ENCODE measurements at regions not wholly inside any gene's neighbourhood (a gene's known extent, or its start where the extent isn't known, plus 50 kb on each side); places are given as distances from the start of the nearest gene placed in this dataset.

GRCh38 chr21:28135646-28136045 lies 857.0 kb downstream of the LTN1 start:
- Histone ChIP-seq H3K9me2 (replicated peaks; ENCODE audit: control insufficient read depth, low read length) (no peaks in the 10 kb centered on the region), H3K4me2 (ENCODE audit: low read length) (no peak overlapping the region), H3K27me3 (ENCODE audit: control insufficient read depth, low read length) (no peaks in the 10 kb centered on the region), H4K20me1 (ENCODE audit: control insufficient read depth, insufficient read depth, low read depth, low read length) (no peaks in the 10 kb centered on the region), H3F3A (ENCODE audit: control insufficient read depth, insufficient read depth) (no peaks in the 10 kb centered on the region), H3K4me1 (ENCODE audit: control insufficient read depth, low read length) (no peaks in the 10 kb centered on the region), H3K36me3 (ENCODE audit: control insufficient read depth, low read length) (no peaks in the 10 kb centered on the region), H3K4me3 (ENCODE audit: low read length) (no peak overlapping the region), H3K9me3 (ENCODE audit: control insufficient read depth, insufficient read depth, low read length) (no peaks in the 10 kb centered on the region; the same call in 1 of the 2 replicates), H3K79me2 (ENCODE audit: control insufficient read depth, low read length) (no peaks in the 10 kb centered on the region), H3K27ac (ENCODE audit: low read depth, low read length) (no peak overlapping the region)
- TF ChIP-seq EZH2phosphoT487 (IDR thresholded peaks at IDR 0.05; ENCODE audit: borderline replicate concordance, low read length): no peak
- TF ChIP-seq, protein P1, sequence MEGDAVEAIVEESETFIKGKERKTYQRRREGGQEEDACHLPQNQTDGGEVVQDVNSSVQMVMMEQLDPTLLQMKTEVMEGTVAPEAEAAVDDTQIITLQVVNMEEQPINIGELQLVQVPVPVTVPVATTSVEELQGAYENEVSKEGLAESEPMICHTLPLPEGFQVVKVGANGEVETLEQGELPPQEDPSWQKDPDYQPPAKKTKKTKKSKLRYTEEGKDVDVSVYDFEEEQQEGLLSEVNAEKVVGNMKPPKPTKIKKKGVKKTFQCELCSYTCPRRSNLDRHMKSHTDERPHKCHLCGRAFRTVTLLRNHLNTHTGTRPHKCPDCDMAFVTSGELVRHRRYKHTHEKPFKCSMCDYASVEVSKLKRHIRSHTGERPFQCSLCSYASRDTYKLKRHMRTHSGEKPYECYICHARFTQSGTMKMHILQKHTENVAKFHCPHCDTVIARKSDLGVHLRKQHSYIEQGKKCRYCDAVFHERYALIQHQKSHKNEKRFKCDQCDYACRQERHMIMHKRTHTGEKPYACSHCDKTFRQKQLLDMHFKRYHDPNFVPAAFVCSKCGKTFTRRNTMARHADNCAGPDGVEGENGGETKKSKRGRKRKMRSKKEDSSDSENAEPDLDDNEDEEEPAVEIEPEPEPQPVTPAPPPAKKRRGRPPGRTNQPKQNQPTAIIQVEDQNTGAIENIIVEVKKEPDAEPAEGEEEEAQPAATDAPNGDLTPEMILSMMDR (IDR thresholded peaks at IDR 0.05; ENCODE audit: low read depth, low read length, poor library complexity, severe bottlenecking): no peak

GRCh38 chr21:28133116-28133515 lies 859.6 kb downstream of the LTN1 start:
- H3K4me2 ChIP-seq (ENCODE audit: low read length): no peak overlapping the region
- H3K27ac ChIP-seq (ENCODE audit: low read depth, low read length): no peak overlapping the region
- H3K9me3 ChIP-seq (ENCODE audit: control insufficient read depth, insufficient read depth, low read length): no peaks in the 10 kb centered on the region; the same call in 1 of the 2 replicates
- H3K36me3 ChIP-seq (ENCODE audit: control insufficient read depth, low read length): no peaks in the 10 kb centered on the region
- no peaks in the 10 kb centered on the region for H4K20me1 ChIP-seq (ENCODE audit: control insufficient read depth, insufficient read depth, low read depth, low read length)
- TF ChIP-seq, protein P1 (IDR thresholded peaks at IDR 0.05; ENCODE audit: low read depth, low read length, poor library complexity, severe bottlenecking): no peak
- TF ChIP-seq EZH2phosphoT487 (IDR thresholded peaks at IDR 0.05; ENCODE audit: borderline replicate concordance, low read length): no peak
- no peaks in the 10 kb centered on the region for H3K79me2 ChIP-seq (ENCODE audit: control insufficient read depth, low read length)
- no peaks in the 10 kb centered on the region for H3K27me3 ChIP-seq (ENCODE audit: control insufficient read depth, low read length)
- H3F3A ChIP-seq (ENCODE audit: control insufficient read depth, insufficient read depth): no peaks in the 10 kb centered on the region
- H3K4me3 ChIP-seq (ENCODE audit: low read length): no peak overlapping the region
- H3K9me2 ChIP-seq (replicated peaks; ENCODE audit: control insufficient read depth, low read length): no peaks in the 10 kb centered on the region
- no peaks in the 10 kb centered on the region for H3K4me1 ChIP-seq (ENCODE audit: control insufficient read depth, low read length)

DNA sequence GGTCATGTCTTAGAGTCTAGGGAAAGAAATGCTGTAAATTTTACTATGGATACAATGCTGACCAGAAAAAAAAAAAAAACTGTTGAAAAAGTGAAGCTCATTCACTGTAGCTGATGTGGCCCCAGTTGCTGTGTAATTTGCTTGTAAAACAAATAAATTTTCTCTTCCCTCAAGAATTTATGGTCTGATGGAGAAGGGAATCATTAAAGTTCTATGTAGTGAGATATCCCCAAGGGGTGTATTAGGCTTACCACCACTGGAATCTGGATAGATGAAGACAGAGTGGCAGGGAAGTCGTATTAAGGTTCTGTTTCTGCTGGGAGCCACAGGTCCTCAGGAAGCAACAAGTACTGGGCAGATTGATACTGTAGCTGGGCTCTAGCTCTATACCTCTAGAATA lies 860.0 kb downstream of the LTN1 start:
- H3K4me1 ChIP-seq (ENCODE audit: control insufficient read depth, low read length): no peaks in the 10 kb centered on the region
- no peaks in the 10 kb centered on the region for H4K20me1 ChIP-seq (ENCODE audit: control insufficient read depth, insufficient read depth, low read depth, low read length)
- no peaks in the 10 kb centered on the region for H3K36me3 ChIP-seq (ENCODE audit: control insufficient read depth, low read length)
- H3K27ac ChIP-seq (ENCODE audit: low read depth, low read length): no peak overlapping the region
- no peaks in the 10 kb centered on the region for H3K27me3 ChIP-seq (ENCODE audit: control insufficient read depth, low read length)
- no peak overlapping the region for H3K4me3 ChIP-seq (ENCODE audit: low read length)
- H3K4me2 ChIP-seq (ENCODE audit: low read length): no peak overlapping the region
- TF ChIP-seq, protein P1 (IDR thresholded peaks at IDR 0.05; ENCODE audit: low read depth, low read length, poor library complexity, severe bottlenecking): no peak
- no peak for TF ChIP-seq EZH2phosphoT487 (IDR thresholded peaks at IDR 0.05; ENCODE audit: borderline replicate concordance, low read length)
- no peaks in the 10 kb centered on the region for H3K9me2 ChIP-seq (replicated peaks; ENCODE audit: control insufficient read depth, low read length)
- no peaks in the 10 kb centered on the region; the same call in 1 of the 2 replicates for H3K9me3 ChIP-seq (ENCODE audit: control insufficient read depth, insufficient read depth, low read length)
- no peaks in the 10 kb centered on the region for H3K79me2 ChIP-seq (ENCODE audit: control insufficient read depth, low read length)
- no peaks in the 10 kb centered on the region for H3F3A ChIP-seq (ENCODE audit: control insufficient read depth, insufficient read depth)
